GM19025 (cell line): ENCODE measurements at regions not wholly inside any gene's neighbourhood (a gene's known extent, or its start where the extent isn't known, plus 50 kb on each side); places are given as distances from the start of the nearest gene placed in this dataset.

Source experiments
- ATAC-seq: cut with Tn5 transposase; IDR thresholded peaks from one replicate; pipeline ENCODE4 v1.9.1; 2021; ENCODE audit warnings: mild to moderate bottlenecking, low read depth, moderate library complexity; ENCODE audit not compliant: unreplicated experiment

- no peak for ATAC-seq
Measured at GRCh38 chr22:47388331-47388730, 625.9 kb downstream of the TBC1D22A start.

GRCh38 chr22:47386812-47387510, 624.5 kb downstream of the TBC1D22A start:
- ATAC-seq = no peak

DNA sequence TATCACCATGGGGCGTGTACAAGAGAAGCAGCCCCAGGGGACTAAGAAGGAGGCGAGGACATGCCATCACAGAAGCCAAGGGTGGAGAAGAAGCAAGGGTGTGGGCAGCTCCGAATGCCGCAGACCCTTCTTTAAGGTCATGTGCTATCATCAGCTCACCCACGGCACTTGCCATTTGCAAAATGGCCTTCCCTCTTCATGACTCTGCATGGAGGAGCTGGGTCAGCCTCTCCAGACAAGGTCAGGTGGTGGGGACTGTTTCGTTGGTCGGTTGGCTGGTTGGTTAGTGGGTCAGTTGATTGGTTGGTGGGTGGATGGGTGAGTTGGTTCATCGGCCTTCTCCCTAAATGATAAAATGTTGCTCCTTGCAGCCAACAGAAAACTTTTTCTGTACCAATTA, 622.5 kb downstream of the TBC1D22A start:
- ATAC-seq = no peak

GRCh38 chr22:47382164-47382890, 619.9 kb downstream of the TBC1D22A start:
- ATAC-seq = no peak

DNA sequence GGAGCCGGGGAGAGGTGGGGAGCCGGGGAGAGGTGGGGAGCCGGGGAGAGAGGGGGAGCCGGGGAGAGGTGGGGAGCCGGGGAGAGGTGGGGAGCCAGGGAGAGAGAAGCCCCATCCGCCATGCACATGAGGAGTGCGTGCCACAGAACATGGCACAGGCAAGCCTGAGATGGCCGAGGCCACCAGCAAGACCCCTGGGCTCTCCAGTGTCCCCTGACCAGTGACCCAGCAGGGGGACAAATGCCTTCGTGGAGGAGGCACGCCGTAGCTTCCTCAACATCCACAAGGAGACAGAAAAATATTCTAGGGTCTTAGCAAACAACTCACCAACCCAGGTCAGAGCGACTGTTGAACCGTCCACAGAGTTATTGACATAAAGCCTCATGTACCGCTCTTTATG, 618.8 kb downstream of the TBC1D22A start:
- ATAC-seq = no peak

DNA sequence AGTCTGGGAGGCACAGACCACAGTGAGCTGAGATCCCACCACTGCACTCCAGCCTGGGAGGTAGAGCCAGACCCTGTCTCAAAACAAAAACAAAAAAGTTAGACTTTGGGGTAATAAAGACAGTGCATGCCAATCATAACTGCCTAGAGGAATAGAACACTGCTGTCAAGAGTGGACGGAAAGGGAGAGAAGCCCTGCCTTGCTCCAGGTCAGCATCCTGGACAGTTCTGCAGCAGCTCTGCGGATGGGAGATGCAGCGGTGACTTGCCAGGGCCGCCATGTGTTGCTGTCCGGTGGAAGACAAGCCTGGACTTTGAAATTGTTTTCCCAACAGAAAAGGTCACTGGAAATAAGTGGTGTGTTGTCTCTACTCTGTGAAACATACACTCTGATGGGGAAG, 618.2 kb downstream of the TBC1D22A start:
- no peak for ATAC-seq

DNA sequence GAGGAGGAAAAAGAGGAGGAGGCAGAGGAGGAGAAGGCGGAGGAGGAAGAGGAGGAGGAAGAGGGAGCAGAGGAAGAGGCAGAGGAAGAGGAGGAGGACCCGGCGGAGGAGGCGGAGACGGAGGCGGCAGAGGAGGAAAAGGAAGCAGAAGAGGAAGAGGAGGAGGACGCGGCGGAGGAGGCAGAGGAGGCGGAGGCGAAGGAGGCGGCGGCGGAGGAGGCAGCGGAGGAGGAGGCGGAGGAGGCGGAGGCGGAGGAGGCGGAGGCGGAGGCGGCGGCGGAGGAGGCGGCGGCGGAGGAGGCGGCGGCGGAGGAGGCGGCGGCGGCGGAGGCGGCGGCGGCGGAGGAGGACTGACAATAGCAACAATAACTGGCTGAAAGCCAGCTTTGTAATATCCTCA, 616.6 kb downstream of the TBC1D22A start:
- no peak for ATAC-seq

DNA sequence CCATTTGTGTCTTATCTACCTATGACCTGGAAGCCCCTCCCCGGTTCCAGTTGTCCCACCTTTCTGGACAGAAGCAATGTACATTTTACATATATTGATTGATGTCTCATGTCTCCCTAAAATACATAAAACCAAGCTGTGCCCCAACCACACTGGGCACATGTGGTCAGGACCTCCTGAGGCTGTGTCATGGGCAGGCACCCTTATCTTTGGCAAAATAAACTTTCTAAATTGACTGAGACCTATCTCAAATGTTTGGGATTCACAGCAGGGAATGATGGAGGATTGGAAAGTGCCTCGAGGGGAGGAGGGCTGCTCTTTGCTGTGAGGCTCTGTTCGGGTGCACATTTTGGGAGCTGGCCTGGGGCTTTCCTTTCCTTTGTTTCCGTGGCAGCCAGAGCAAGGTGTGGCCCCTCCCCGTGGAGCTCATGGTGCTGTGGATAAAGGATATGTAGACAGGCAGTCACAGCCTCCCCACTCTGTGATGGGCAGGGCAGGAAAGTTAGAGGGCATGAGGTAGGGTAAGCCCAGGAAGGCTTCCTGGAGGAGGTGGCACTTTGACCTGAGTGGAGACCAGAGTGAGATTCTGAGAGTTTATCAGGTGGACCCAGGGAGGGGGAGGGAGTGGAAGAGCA, 615.6 kb downstream of the TBC1D22A start:
- ATAC-seq = no peak

DNA sequence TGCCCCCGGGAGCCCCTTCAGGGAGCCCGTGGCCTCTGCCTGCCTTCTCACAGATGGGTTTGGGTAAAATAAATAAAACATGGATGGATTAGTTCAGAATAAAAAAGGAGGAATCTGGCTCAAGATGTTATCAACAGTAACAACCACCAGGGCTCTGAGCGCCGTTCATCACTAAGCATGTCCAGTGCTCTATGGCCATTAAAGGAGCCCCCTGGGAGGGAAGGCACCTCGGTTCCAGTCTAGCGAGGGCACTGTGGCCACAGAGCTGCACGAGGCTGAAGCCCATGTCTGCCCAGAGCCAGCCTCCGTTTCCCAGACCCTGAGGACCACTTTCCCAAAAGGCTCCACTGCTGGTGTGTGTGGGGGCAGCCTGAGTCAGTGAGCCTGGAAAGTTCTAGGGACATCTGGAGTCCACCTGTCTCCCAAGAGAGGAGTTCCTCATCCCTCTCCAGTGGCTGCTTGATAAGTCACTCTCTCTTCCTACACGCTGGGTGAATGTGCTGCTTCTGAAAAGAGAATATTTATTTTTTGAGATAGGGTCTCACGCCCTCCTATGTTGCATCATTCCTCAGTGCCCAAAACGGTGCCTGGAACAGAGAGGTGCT, 614.6 kb downstream of the TBC1D22A start:
- no peak for ATAC-seq

GRCh38 chr22:47376322-47376700, 613.9 kb downstream of the TBC1D22A start:
- ATAC-seq = no peak

GRCh38 chr22:47375621-47376321, 613.3 kb downstream of the TBC1D22A start:
- ATAC-seq = no peak

GRCh38 chr22:47374901-47375575, 612.6 kb downstream of the TBC1D22A start:
- ATAC-seq = no peak

GRCh38 chr22:47374273-47374771, 611.9 kb downstream of the TBC1D22A start:
- ATAC-seq = no peak

GRCh38 chr22:47373648-47374272, 611.3 kb downstream of the TBC1D22A start:
- ATAC-seq = no peak

DNA sequence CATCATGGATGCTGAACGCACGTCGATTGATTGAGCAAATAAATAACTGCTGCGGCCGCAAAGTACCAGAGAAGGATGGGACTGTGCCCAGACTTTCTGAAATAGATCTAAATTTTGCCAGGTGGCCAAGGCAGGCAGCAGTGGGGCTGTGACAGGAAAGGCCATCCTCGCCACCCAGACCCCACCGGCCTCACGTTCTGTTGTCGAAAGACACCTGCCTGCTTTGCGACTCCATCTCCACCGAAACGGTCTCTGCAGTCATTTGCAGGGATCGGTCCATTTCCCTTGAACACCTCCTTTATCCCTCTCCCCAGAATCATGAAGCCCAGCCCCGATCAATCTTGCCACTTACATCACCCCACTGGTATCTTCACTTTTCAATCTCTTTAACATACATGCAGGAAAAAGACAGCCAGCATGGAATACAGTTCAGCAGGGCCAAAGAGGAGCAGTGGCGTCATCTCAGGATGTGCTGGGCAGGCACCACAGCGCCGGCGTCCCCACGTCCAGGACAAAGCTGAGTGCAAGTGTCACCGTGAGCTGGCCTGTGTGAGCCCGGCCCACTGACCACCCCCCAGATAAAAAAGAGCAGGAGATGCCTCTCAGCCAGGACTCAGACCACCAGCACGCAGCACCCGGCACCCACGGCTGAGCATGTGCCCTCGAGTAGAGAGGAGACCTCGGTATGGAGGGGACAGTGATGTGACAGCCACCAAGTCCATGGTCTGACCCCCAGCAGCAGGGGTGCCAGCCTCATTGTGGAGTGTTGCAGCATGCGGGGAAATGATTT, 610.3 kb downstream of the TBC1D22A start:
- ATAC-seq = no peak

DNA sequence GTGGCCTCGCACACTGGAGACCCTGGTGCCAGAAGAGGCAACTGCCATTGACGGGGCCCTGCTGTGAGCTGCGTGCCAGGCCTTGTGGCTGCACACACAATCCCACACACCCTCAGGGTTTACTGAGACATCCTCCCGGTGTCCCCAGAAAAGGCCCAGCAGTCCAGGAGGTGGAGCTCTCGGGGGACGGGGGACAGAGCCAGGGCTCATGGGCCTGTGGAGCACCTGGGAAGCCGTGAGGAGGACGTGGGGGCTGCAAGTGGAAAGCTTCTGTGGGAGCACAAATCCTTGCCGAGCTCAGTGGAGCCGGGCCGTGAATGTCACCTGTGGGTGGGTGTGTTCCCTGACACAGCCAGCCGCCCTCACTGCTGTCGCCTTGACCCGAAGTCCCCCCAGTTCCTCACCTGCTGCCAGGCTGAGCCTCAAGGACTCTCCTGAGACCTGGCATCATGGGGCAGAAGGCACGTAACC, 609.7 kb downstream of the TBC1D22A start:
- no peak for ATAC-seq

GRCh38 chr22:47371263-47372090, 609.0 kb downstream of the TBC1D22A start:
- no peak for ATAC-seq
